ENCODE measurements at regions not wholly inside any gene's neighbourhood (a gene's known extent, or its start where the extent isn't known, plus 50 kb on each side); places are given as distances from the start of the nearest gene placed in this dataset.

DNA sequence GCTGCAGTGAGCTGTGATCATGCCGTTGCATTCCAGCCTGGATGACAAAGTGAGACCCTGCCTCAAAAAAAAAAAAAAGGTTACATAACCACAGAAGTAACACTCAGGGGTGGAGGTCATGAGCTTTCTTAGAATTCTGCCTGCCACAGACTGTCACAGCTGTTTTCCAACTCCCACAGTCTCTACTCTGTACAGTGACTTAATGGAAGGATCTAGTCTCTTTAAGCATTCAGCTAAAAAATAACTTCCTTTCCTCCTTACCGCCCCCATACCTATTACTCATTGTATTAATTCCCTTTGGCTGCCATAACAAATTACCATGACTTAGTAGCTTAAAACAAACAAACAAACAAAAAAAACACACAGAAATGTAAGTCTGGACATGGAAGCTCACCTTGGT, 99.6 kb upstream of the UBE2E1 start:
- Histone ChIP-seq H2AFZ (no peak overlapping the region), H3K4me3 (ENCODE audit: low read depth, low read length) (no peak overlapping the region), H3K9ac (no peak overlapping the region), H3K36me3 (ENCODE audit: control insufficient read depth, insufficient read depth, low read length) (no peaks in the 10 kb centered on the region), H3K4me1 (no peaks in the 10 kb centered on the region), H3K9me3 (ENCODE audit: control insufficient read depth, low read length) (no peaks in the 10 kb centered on the region), H3K4me2 (ENCODE audit: low read length) (no peak overlapping the region), H3K27ac (no peak overlapping the region), H3K27me3 (ENCODE audit: control insufficient read depth, insufficient read depth, low read length) (no peaks in the 10 kb centered on the region), H3K79me2 (no peaks in the 10 kb centered on the region)
- TF ChIP-seq, protein P1, sequence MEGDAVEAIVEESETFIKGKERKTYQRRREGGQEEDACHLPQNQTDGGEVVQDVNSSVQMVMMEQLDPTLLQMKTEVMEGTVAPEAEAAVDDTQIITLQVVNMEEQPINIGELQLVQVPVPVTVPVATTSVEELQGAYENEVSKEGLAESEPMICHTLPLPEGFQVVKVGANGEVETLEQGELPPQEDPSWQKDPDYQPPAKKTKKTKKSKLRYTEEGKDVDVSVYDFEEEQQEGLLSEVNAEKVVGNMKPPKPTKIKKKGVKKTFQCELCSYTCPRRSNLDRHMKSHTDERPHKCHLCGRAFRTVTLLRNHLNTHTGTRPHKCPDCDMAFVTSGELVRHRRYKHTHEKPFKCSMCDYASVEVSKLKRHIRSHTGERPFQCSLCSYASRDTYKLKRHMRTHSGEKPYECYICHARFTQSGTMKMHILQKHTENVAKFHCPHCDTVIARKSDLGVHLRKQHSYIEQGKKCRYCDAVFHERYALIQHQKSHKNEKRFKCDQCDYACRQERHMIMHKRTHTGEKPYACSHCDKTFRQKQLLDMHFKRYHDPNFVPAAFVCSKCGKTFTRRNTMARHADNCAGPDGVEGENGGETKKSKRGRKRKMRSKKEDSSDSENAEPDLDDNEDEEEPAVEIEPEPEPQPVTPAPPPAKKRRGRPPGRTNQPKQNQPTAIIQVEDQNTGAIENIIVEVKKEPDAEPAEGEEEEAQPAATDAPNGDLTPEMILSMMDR (IDR thresholded peaks at IDR 0.05): no peak

DNA sequence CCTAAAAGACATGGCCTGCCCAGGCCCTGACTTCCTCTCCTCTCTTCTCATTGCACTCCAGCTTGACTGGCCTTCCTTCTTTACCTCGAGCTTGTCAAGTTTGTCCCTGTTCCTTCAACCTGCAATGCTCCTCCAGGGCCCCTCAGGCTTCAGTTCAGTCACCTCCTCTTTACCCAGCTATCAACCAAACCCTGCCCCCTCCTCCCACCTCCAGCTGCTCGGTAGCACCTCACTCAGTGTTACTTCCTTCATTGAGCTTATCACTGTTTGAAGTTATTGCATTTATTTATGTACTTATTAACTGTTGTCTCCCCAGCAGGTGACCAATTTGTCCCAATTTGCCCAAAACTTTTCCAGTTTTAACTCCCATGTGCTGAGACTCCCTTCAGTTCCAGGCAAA, 95.8 kb upstream of the UBE2E1 start:
- Histone ChIP-seq H3K27ac (no peak overlapping the region), H3K4me2 (ENCODE audit: low read length) (no peak overlapping the region), H3K9ac (no peak overlapping the region), H3K79me2 (no peaks in the 10 kb centered on the region), H2AFZ (no peak overlapping the region), H3K4me1 (no peaks in the 10 kb centered on the region), H3K36me3 (ENCODE audit: control insufficient read depth, insufficient read depth, low read length) (no peaks in the 10 kb centered on the region), H3K27me3 (ENCODE audit: control insufficient read depth, insufficient read depth, low read length) (no peaks in the 10 kb centered on the region), H3K9me3 (ENCODE audit: control insufficient read depth, low read length) (no peaks in the 10 kb centered on the region), H3K4me3 (ENCODE audit: low read depth, low read length) (no peak overlapping the region)
- TF ChIP-seq, protein P1 (IDR thresholded peaks at IDR 0.05): no peak

DNA sequence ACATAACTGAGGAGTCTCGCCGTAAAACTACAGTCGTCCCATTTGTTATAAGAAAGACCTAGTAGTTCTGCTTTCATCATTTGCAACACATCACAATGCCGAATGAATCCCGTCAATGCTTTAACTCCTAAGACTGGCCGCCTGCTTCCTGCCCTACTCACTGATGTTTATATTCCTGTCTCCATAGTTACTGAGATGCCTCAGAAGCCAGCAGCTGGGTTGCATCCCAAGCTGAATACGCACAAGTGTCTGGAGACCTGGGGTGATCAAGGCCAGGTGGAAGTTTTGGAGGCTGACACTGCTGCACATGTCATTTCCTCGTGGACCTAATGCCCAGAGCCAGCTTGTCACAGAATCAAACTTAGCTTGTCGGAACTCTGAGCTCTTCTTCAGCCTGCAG, 95.2 kb upstream of the UBE2E1 start:
- Histone ChIP-seq H3K9me3 (ENCODE audit: control insufficient read depth, low read length) (no peaks in the 10 kb centered on the region), H3K36me3 (ENCODE audit: control insufficient read depth, insufficient read depth, low read length) (no peaks in the 10 kb centered on the region), H3K4me2 (ENCODE audit: low read length) (no peak overlapping the region), H3K4me1 (no peaks in the 10 kb centered on the region), H3K27ac (no peak overlapping the region), H3K79me2 (no peaks in the 10 kb centered on the region), H3K9ac (no peak overlapping the region), H2AFZ (no peak overlapping the region), H3K4me3 (ENCODE audit: low read depth, low read length) (no peak overlapping the region), H3K27me3 (ENCODE audit: control insufficient read depth, insufficient read depth, low read length) (no peaks in the 10 kb centered on the region)
- TF ChIP-seq, protein P1 (IDR thresholded peaks at IDR 0.05): no peak

DNA sequence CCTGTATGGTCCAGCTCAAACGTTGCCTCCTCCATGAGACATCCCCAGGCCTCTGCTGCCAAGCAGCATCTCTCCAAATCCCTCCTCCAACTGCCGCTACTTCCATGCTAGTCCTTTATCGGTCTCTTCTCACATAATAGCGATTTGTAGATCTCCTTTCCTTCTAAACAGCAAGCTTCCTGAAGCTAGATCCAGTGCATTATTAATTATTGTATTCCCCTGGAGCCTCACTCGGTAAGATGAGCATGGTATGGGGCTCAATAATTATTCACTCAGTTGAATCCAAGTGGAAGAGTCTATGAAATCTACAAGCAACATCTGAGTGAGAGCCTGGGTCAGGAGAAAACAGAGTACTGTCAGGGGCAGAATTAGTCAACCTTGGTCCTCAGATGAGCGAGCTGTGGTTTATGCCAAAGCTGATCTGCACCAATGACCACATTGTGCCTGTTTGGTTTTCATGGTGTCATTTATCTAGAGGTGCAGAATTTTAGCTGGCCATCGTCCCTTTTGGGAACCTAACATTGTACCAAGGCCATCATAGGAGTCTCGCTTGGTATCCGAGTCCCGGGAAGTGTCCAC, 93.8 kb upstream of the UBE2E1 start:
- H3K4me3 ChIP-seq (ENCODE audit: low read depth, low read length): no peak overlapping the region
- no peak overlapping the region for H3K27ac ChIP-seq
- H3K4me2 ChIP-seq (ENCODE audit: low read length): no peak overlapping the region

More for the DNA sequence above, 93.8 kb upstream of the UBE2E1 start:
- H3K9me3 ChIP-seq (ENCODE audit: control insufficient read depth, low read length): no peaks in the 10 kb centered on the region
- H3K9ac ChIP-seq: no peak overlapping the region
- H2AFZ ChIP-seq: no peak overlapping the region
- TF ChIP-seq, protein P1 (IDR thresholded peaks at IDR 0.05): no peak
- no peaks in the 10 kb centered on the region for H3K79me2 ChIP-seq
- no peaks in the 10 kb centered on the region for H3K27me3 ChIP-seq (ENCODE audit: control insufficient read depth, insufficient read depth, low read length)
- no peaks in the 10 kb centered on the region for H3K4me1 ChIP-seq
- no peaks in the 10 kb centered on the region for H3K36me3 ChIP-seq (ENCODE audit: control insufficient read depth, insufficient read depth, low read length)
